ENCODE measurements at regions not wholly inside any gene's neighbourhood (a gene's known extent, or its start where the extent isn't known, plus 50 kb on each side); places are given as distances from the start of the nearest gene placed in this dataset.

DNA sequence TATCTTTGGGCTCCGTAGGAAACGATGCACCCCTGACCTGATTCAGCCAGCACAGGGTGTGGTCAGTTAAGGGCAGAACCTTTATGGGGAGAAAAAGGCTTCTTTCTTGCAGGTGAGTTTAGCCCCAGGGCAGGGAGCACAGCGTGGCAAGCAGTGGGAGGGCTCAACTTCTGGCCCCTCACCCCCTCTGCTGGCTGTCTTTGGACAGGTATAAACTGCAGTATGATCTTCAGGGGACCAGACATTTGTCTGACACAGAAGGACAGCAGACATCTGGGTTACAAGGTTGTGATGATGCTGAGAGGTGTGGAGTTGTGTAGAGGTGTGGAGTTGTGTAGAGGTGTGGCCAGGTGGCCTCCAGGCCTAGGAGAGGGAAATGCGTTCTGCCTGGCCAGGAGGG, 324.0 kb upstream of the PLET1 start:
- TF ChIP-seq, protein P1, sequence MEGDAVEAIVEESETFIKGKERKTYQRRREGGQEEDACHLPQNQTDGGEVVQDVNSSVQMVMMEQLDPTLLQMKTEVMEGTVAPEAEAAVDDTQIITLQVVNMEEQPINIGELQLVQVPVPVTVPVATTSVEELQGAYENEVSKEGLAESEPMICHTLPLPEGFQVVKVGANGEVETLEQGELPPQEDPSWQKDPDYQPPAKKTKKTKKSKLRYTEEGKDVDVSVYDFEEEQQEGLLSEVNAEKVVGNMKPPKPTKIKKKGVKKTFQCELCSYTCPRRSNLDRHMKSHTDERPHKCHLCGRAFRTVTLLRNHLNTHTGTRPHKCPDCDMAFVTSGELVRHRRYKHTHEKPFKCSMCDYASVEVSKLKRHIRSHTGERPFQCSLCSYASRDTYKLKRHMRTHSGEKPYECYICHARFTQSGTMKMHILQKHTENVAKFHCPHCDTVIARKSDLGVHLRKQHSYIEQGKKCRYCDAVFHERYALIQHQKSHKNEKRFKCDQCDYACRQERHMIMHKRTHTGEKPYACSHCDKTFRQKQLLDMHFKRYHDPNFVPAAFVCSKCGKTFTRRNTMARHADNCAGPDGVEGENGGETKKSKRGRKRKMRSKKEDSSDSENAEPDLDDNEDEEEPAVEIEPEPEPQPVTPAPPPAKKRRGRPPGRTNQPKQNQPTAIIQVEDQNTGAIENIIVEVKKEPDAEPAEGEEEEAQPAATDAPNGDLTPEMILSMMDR (IDR thresholded peaks at IDR 0.05; ENCODE audit: low read depth, low read length): peak; percentile 33; the same call in 1 of the 2 replicates
- TF ChIP-seq EZH2phosphoT487 (IDR thresholded peaks at IDR 0.05; ENCODE audit: low read depth): no peak

Measured in OCI-LY3 (cell line).